Upper lobe of left lung (tissue), 4 donors: ENCODE measurements at regions not wholly inside any gene's neighbourhood (a gene's known extent, or its start where the extent isn't known, plus 50 kb on each side); places are given as distances from the start of the nearest gene placed in this dataset.

Experiments
- CTCF ChIP-seq, 6 experiments: fragments of 450-650 bp in 4 of 6; fragments of 200-600 bp in 2 of 6; sonication (generic) in 2 of 6; IDR thresholded peaks; one replicate each; pipeline ENCODE4 v1.5.1; 2016 to 2019; ENCODE audit warnings: antibody characterized with exemption in 6 of 6
- EP300 ChIP-seq, 4 donors: sonication (generic); formaldehyde crosslinking; IDR thresholded peaks; one replicate each; pipeline ENCODE4 v1.5.1; 2017; ENCODE audit warnings: antibody characterized with exemption in 4 of 4, control low read depth in 2 of 4

GRCh38 chr9:31034311-31034710 is 1350.1 kb upstream of the ACO1 start:
- TF ChIP-seq CTCF (IDR thresholded peaks at IDR 0.05) (no peak), EP300 (IDR thresholded peaks at IDR 0.05) (no peak)
